RWPE2 (cell line): ENCODE measurements at regions not wholly inside any gene's neighbourhood (a gene's known extent, or its start where the extent isn't known, plus 50 kb on each side); places are given as distances from the start of the nearest gene placed in this dataset.

Experiments used
- ATAC-seq: fragments of 200-7000 bp; cut with Tn5 transposase; 3 replicates; pipeline ENCODE4 v1.9.1; 2021; ENCODE audit warnings: low read depth
- DNase-seq: peaks from one replicate; pipeline ENCODE4 v3.0.0-alpha.2; 2020; ENCODE audit warnings: low spot score
- H3K27ac ChIP-seq: fragments of 450-650 bp; 2 replicates; pipeline ENCODE4 v1.5.1; 2017; ENCODE audit warnings: mild to moderate bottlenecking; ENCODE audit not compliant: poor library complexity, severe bottlenecking
- H3K27me3 ChIP-seq: fragments of 250-450 bp; sonication (Bioruptor Pico); 2 replicates; pipeline ENCODE4 v1.5.1; 2021; ENCODE audit warnings: mild to moderate bottlenecking, moderate library complexity; ENCODE audit not compliant: insufficient read depth, poor library complexity, severe bottlenecking
- H3K36me3 ChIP-seq: fragments of 250-450 bp; sonication (Bioruptor Pico); 2 replicates; pipeline ENCODE4 v1.5.1; 2020; ENCODE audit warnings: low read depth, mild to moderate bottlenecking, moderate library complexity
- H3K4me1 ChIP-seq: fragments of 250-450 bp; sonication (Bioruptor Pico); 2 replicates; pipeline ENCODE4 v1.5.1; 2021; ENCODE audit warnings: mild to moderate bottlenecking, moderate library complexity; ENCODE audit not compliant: insufficient read depth, poor library complexity, severe bottlenecking
- H3K4me3 ChIP-seq: fragments of 250-450 bp; sonication (Bioruptor Pico); 2 replicates; pipeline ENCODE4 v1.5.1; 2021; ENCODE audit warnings: mild to moderate bottlenecking, moderate library complexity; ENCODE audit not compliant: severe bottlenecking
- H3K9me3 ChIP-seq: fragments of 250-450 bp; sonication (Bioruptor Pico); 2 replicates; pipeline ENCODE4 v1.5.1; 2021; ENCODE audit warnings: mild to moderate bottlenecking, moderate library complexity; ENCODE audit not compliant: severe bottlenecking
- TF ChIP-seq, protein P1 (sequence below): fragments of 450-650 bp; IDR thresholded peaks from one replicate; pipeline ENCODE4 v1.5.1; 2017; ENCODE audit warnings: mild to moderate bottlenecking, moderate library complexity; ENCODE audit not compliant: poor library complexity, severe bottlenecking

- TF ChIP-seq, protein P1, sequence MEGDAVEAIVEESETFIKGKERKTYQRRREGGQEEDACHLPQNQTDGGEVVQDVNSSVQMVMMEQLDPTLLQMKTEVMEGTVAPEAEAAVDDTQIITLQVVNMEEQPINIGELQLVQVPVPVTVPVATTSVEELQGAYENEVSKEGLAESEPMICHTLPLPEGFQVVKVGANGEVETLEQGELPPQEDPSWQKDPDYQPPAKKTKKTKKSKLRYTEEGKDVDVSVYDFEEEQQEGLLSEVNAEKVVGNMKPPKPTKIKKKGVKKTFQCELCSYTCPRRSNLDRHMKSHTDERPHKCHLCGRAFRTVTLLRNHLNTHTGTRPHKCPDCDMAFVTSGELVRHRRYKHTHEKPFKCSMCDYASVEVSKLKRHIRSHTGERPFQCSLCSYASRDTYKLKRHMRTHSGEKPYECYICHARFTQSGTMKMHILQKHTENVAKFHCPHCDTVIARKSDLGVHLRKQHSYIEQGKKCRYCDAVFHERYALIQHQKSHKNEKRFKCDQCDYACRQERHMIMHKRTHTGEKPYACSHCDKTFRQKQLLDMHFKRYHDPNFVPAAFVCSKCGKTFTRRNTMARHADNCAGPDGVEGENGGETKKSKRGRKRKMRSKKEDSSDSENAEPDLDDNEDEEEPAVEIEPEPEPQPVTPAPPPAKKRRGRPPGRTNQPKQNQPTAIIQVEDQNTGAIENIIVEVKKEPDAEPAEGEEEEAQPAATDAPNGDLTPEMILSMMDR, result no peak
- Histone ChIP-seq H3K27ac (no peak overlapping the region), H3K4me3 (no peak overlapping the region), H3K36me3 (no peaks in the 10 kb centered on the region), H3K4me1 (no peaks in the 10 kb centered on the region), H3K9me3 (no peaks in the 10 kb centered on the region), H3K27me3 (peaks cover 49% of the 10 kb centered on the region)
- DNase-seq (no peak), ATAC-seq (no peak; the same call in 2 of the 3 replicates)
Measured at GRCh38 chr6:168247443-168248147, 72.0 kb downstream of the DACT2 start.

DNA sequence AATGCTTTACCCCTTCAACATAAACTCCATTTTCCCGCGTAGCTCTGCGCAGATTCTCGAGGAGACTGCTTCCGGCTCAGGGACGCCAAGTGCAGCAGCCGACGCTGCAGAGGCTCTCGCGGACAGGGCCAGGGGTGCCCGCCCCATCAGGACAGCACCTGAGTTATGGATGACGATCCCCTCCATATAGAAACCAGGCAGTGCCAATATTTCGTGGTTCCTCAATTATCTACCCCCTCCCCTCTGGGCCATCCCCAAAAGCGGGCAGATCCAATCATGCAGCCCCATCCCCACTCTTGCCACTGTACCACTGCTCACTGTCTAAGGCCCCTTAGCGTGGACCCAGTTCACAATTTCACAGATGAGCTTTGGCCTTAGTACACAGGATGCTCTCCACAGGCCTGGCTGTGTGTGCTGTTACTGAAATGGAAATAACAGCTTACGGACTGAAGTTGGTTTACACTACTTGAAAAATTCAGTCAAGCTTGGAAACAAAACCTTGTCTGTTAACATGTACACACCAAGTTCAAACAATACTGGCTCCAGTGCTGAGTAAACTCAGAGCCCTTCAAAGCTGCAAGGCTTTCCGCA, 74.5 kb downstream of the DACT2 start:
- no peak overlapping the region for H3K4me3 ChIP-seq
- H3K27ac ChIP-seq, result no peak overlapping the region
- H3K4me1 ChIP-seq, result no peaks in the 10 kb centered on the region
- ATAC-seq, result no peak
- no peaks in the 10 kb centered on the region for H3K9me3 ChIP-seq
- no peaks in the 10 kb centered on the region for H3K36me3 ChIP-seq
- H3K27me3 ChIP-seq, result peaks cover 52% of the 10 kb centered on the region
- TF ChIP-seq, protein P1, result no peak
- DNase-seq, result no peak

GRCh38 chr6:168243812-168244376, 75.7 kb downstream of the DACT2 start:
- Histone ChIP-seq H3K27me3 (peaks cover 44% of the 10 kb centered on the region), H3K4me3 (no peak overlapping the region), H3K9me3 (no peaks in the 10 kb centered on the region), H3K4me1 (no peaks in the 10 kb centered on the region), H3K36me3 (no peaks in the 10 kb centered on the region), H3K27ac (no peak overlapping the region)
- DNase-seq (no peak), ATAC-seq (no peak)
- TF ChIP-seq, protein P1, result no peak

- no peak for DNase-seq
Measured at GRCh38 chr6:168242940-168243225, 76.7 kb downstream of the DACT2 start.

More at GRCh38 chr6:168242940-168243225, 76.7 kb downstream of the DACT2 start:
- H3K27me3 ChIP-seq, result peaks cover 34% of the 10 kb centered on the region
- no peaks in the 10 kb centered on the region for H3K36me3 ChIP-seq
- no peak for ATAC-seq
- H3K4me1 ChIP-seq, result no peaks in the 10 kb centered on the region
- no peaks in the 10 kb centered on the region for H3K9me3 ChIP-seq
- H3K4me3 ChIP-seq, result no peak overlapping the region
- no peak overlapping the region for H3K27ac ChIP-seq
- TF ChIP-seq, protein P1, result no peak
